GM18867 (cell line): ENCODE measurements at regions not wholly inside any gene's neighbourhood (a gene's known extent, or its start where the extent isn't known, plus 50 kb on each side); places are given as distances from the start of the nearest gene placed in this dataset.

Experiments
- ATAC-seq: cut with Tn5 transposase; IDR thresholded peaks from one replicate; pipeline ENCODE4 v1.9.1; 2021; ENCODE audit warnings: mild to moderate bottlenecking, moderate library complexity; ENCODE audit not compliant: unreplicated experiment

DNA sequence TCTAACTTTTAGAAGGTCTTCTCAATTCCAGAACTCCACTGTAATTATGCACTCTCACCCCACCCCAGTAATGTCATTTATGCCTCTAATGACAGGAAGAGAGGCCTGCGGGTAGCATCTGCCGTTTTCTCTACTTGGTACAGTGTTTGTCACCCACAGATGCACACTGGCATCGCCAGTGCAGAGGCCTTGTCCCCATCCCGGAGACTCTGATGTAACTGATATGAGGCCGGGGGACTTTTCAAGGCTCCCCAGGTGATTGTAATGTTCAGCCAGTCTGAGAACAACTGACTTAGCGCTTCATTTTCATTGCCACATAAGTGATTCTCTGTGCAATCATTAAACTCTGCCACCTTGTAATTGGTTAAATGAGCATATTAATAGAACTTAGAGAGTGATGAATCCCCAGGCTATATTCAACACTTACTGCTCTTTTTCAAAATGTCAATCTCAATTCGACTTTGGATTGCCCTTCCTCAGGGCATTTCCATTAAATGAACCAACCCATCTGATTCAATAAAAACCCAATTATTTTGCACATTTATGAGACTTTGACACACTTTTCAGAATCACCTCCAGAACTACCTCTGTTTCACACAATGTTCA, 113.2 kb downstream of the HERPUD2 start:
- ATAC-seq: no peak

DNA sequence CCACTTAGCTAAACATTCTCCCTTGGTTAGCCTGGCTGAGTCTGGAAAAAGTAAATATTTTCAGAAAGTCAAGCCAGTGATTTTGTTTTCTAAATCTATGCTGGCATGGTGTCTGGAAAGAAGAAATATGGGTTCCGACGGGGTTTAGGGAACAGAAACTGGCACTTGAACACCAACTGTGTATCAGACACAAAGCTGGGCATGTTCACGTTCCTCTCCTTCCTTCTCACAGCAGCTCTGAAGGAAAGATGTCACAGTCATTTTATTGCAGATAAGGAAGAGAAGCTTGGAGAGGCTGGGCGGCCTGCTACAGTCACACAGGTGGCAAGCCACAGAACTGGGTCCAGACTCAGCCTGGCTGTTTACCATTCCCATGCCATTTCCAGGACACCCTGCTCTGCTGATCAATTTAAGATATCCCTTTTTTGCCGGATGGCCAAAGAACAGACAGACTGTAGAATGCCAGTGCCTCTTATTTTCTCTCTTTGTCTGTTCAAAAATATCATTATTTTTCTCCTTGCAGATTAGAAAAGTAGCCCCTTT, 118.8 kb downstream of the HERPUD2 start:
- no peak for ATAC-seq

DNA sequence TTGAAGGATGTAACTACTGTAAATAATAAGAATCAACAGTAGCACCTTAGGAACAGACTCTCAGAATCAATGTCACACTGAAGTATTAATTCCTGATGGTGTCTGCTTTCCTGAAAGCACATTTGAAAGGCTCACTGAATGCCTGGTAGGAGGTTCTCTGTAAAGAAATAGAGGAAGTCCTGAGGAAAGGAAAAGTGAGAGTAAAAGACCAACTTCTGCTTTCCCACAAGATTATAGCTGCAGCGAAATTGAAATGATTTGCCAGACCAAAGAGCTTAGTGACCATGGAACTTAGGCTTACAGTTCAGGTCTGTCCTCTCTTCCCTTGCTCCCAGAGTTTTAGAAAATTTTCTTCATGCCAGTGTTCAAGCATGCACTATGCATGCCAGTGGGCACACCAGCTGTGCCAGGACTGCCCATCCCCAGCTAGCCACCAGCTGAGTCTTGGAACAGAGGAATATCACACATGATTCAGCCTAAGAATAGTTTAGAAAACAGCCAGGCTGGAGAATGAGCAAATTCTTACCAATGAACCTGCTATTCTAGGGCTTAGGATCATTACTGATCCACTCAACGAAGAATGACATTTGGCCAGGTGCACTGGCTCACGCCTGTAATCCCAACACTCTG, 123.2 kb downstream of the HERPUD2 start:
- no peak for ATAC-seq

DNA sequence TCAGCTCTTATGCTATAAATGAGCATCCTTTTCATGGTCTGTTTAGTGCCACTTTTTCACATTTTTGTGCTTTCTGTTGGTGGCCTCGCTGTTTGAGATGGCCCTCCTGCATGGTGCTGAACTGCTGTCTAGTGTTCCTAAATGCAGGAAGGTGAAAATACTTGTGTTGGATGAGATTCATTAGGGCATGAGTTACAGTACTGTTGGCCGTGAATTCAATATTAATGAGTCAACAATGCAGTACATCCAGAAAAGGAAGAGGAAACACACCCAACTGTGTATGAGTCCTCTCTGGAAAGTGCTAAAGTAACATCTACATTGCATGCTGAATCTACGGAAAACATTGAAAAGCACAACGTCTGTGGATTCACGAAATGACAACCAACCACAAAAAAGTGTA, 124.0 kb downstream of the HERPUD2 start:
- no peak for ATAC-seq

DNA sequence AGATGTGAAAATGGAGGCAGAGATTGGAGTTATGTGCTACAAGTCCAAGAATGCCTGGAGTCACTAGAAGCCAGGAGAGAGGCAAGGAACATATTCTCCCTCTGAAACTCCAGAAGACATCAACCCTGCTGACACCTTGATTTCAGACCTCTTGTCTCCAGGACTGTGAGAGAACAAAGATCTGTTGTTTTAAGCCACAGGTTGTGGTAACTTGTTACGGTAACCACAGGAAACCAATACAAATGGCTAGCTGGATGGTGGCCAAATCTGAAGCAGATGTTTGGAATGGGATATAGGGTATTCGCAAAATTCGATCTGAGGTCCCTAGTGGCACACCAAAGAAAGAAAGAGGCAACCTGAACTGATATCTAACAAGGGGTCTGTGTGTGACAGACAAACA, 129.0 kb downstream of the HERPUD2 start:
- ATAC-seq: no peak

DNA sequence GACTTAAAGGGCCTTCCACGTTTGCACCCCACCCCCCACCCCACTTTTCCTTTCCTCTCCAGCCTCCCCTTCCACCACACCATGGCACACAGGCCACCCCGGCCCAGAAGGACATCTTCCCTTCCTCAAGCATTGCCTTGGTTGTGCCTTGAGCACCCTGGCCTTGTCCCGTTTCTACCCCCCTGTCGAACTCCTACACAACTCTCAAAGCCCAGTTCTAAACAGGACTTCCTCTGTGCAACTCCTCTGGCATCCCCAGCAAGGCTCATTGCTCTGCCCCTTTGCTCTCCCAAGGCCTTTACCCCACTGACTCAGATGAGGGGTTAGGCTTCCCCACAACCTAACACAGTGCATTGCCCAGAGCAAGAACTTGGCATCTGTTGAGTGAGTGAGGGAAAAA, 136.1 kb downstream of the HERPUD2 start:
- ATAC-seq: no peak

DNA sequence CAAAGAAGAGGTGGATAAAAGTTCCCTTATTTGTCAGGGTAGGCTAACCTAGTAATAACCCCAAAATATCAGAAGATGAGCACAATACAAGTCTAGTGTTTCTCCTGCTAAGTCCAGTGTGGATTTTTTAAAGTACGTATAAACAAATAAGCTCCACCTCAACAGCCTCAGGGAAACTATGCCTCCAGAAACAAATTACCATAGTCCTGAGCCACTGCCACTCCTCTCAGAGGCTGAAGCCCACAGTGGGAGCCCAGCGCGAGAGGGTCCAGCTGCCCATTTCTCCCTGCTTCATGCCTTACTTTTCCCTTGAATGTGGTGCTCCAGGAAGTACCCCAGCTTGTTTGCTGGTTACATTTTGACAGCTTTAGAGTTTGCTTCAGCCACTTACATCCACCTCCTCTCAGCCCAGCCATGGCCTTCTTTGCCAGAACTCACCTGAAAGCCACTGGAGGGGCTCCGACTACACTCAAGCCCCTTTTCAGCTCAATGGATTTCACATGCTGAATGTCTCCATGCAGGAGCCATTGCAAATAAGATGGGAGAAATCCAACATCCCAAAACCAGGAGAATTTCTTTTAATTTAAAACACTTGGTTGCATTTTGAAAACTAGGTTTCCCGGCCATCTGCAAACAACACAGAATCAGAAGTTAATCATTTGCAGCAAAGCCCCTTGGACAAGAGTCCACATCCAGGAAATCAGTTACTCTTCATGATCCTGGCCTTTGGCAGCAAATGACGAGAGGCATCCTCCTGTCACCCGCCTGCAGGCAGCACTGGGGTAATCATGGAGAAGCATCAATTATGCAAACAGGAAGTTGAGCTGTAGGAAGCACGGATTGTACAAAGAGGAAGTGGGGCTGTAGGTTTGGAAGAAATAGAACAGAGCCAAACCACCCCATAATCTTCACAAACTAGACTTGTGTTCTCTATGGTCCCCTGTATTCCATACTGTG, 138.1 kb downstream of the HERPUD2 start:
- ATAC-seq: no peak

DNA sequence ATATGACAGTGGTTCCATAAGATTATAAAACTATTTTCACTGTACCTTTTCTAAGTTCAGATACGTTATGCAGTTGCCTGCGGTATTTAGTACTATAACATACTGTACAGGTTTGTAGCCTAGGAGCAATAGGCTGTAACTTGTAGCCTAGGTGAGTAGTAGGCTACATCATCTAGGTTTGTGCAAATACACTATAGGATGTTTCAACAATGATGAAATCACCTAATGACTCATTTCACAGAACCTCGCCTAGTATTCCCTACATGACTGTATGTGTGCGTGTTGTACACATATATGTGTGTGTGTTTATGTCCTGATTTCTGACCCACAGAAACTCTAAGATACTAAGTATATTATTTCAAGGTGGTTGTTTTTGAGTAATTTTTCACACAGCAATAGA, 139.0 kb downstream of the HERPUD2 start:
- ATAC-seq: no peak

DNA sequence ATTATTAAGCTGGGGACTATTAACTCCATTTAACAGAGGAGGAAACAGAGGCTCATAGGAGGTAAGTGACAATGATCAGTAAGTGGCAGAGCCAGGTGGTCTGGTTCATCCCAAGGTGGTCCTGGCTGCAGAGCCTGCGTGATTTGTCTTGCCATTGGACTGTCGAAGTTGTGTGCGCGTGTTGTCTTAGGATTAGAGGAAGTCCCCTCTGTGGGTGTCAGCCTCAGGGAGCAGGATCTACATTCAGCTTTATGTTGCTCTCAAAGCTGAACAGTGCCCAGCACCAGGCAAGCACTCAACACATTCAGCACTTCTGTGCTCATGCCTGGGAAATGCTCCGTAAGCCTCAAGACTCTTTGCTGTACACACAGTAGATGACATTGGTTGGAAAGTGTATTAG, 139.5 kb downstream of the HERPUD2 start:
- ATAC-seq: no peak

DNA sequence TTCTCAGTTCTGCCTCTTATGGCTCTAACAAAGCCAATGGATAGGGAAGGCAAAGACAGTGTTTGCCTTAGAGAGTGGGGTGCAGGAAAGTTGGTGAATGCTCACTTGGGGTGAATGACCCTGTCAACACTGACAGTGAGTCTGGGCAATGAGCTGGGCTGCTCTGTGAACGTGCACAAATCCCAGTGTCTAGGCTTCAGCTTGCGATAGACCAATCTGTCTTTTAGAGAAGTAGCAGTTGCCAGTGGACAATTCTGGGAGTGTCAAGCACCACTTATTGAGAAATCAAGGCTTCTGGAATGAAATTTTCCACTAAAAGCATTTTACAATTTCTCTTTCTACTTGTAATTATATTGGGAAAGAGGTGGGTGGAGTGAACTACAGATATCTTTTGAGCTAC, 141.4 kb downstream of the HERPUD2 start:
- no peak for ATAC-seq

DNA sequence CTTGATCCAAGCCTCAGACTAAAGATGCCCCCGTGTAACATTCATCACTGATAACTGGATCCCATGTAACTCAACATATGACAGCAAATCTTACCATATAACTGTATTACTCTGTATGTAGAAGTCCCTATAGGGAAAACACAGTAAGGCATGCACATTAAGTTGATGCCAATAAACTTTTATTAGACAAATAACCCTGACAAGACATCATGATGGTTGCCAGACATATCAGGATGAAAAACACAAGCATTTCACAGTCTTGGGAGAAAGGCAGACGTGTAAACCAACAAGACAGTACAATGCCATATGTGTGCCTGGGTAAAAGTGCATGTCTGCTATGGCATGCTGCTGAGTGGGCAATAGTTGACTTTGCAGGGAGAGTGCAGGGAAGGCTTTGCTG, 142.2 kb downstream of the HERPUD2 start:
- ATAC-seq: no peak

DNA sequence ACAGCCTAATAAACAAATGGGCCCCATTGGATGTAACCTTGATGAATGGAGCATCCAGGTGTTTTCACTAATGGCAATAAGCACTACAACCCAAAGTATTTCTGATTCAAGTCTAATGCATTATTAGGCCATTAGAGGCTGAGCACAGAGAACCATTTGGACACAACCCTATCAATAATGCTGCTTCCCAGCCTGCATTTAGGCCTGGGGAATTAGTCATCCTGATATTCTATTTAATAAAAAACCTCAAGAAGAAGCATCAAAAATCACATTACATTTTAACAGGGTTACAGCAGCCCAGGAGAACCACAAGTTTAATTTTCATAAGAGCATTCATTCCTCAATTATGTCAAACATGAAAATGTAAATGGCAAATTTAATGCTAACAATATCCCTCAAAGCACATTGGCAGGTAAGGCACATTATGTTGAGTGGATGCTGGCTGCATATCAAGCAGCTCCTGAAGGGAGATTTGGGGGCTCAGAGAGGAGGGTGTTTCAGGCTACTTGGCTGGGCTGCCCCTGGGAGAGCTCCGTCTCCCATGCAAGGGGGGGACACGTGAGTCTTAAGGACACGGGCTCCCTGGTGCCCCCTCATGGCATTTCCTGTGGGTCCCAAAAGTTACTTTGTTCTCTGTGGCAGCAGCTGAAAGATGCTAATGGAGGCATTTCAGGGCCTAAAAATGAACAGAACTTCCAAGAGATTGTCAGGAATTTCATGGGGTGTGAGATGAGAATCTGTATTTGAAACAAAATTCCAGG, 143.4 kb downstream of the HERPUD2 start:
- ATAC-seq: no peak

DNA sequence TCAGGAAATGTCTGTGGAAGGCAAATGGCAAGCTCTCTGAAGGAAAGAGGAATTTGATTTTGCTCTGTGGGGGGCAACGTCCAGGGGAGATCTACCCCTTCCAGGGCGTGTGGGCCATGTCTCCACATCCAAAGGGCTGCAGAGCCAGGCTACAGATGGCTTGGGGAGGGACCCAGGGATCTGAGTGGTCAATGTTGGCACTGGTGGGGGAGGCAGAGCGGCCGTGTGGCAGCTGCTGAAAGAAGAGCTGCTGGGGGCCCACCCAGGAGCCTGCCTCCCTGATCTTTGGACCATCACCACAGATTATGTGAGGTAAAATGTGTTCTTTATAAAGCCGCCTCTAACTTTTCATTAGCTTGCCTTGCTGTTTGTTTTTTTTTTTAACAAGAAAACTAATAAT, 144.1 kb downstream of the HERPUD2 start:
- no peak for ATAC-seq

DNA sequence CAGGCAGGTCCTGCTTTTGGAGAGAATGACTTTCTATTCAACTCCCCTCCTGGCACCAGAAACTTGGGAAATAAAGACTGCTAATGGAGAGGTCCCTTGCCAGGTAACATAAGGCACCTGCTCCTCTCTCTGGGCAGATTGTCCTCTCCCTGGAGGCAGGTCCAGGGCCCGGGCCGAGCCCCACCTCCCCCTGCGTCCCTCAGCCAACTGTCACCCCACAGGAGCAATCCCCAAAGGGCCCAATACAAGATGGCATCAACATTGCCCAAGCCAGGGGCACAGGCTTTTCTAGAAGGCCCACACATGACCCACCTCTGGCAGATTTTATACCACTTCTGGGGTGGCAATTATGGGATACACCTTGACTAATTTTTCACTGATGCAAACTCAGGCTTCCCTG, 145.2 kb downstream of the HERPUD2 start:
- no peak for ATAC-seq

DNA sequence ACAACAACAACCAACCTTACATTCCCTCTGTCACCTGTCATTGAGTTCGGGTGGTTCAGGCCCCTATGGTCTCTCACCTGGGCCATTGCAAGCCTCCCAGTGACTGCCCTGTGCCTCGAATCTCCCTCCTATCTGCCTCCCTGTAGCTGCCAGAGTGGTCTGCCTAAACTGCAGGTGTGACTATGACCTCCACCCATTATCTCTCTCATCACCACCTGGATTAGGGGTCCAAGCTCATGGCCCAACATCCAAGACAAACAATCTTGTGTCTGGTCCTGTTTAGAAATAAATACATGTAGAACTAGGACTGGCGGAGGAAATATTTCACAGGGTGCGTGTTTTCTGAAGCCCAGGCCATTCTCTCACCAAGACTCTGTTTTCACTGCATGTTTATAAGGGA, 146.6 kb downstream of the HERPUD2 start:
- no peak for ATAC-seq

DNA sequence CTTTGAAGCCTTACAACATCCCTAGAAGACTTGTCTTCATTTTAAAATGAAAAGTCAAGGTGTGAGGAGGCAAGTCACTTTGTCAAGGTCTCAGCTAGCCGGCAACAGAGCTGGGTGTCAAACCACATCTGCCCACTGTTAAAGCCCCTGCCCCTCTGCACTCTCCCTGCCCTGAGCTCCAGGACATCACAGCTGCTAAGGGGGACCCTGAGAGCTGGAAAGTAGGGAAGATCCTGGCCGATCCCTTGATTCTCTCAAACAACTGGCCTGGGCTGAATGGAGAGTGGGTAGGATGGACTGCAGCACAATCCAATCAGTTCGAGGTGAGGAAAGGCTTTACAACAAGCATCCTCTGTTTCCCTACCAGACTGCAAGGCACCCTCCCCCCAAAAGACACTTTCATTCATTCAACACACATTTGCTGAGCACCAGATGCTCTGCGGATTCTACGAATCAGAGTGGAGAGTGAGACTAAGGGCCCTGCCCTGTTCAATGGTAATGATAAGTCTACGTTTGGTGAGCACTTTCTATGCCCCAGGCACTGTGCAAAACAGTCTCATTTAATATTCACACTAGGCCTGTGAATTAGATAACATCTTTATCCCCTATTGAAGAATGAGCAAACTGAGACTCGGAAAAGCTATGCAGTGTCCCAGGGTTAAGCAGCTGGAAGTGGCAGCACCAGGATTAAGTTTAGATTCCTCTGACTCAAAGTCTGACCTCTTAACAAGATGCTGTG, 148.1 kb downstream of the HERPUD2 start:
- ATAC-seq: no peak

DNA sequence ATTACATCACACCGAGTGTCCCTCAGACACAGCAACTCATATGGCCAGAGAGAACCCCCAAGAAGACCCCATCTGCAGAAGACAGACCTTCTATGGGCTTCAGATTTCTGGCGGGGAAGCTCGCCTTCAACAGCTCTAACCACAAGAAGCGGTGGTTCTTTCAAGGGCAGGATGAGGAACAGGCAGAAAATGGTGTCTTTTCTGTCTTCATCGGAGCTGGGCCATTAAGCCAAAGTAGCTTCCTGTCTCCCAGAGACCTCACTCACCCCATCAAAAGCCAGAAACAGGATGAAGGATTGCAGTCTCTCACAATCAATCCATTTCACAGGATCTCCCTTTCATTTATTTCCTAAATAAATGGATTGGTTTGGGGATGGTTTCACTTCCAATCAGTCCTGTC, 149.1 kb downstream of the HERPUD2 start:
- no peak for ATAC-seq

DNA sequence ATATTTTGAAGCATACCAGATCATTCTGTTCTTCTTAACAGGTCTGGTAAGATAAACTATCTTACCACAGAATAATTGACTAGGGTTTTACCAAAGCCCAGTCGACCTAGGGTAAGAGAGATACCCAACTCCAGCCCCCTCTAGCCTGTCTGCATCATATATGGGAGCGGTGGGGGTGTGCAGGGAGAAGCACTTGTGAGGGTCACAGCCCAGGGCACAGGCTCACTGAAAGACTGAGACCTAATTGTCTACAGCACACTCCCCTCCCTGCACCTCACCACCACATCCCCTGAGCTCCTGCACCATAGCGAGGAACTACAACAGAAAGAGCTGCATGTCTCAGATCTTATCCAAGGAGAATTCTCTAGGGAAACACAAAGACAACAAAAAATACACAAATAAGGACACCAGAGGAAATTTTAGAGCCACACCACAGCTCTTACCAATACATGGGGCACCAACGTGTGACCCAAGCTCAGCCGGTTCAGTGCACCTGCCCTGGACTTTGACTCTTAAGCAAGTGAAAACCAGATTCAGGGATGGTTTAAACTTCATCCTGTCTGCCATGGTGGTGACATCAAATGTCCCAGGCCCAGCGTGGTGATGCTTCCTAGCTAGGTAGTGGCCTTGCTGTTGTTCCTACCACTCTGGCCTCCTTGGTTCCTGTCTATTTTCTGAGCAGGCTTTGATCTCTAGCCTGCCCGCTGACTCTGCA, 150.8 kb downstream of the HERPUD2 start:
- ATAC-seq: no peak
